Calu3 (cell line): ENCODE measurements at regions not wholly inside any gene's neighbourhood (a gene's known extent, or its start where the extent isn't known, plus 50 kb on each side); places are given as distances from the start of the nearest gene placed in this dataset.

ENCODE experiments used
- BruUV-seq: library from RNA; stranded (reverse); fragments of 400-500 nt; replicated peaks from 2 replicates; lab custom pipeline; 2021; lab: Mats Ljungman, UMichigan
- CTCF ChIA-PET: fragments of 300-600 bp; sonication (Branson Sonifier 250); formaldehyde crosslinking; loops from one replicate; lab custom pipeline; 2022; ENCODE audit warnings: antibody characterized with exemption; lab: Charles Lee
- DNase-seq: peaks from one replicate; pipeline ENCODE4 v3.0.0; 2022
- H3K27ac Mint-ChIP-seq: one replicate; pipeline ENCODE4 v1.8.0; 2022; ENCODE audit warnings: mixed read lengths; ENCODE audit not compliant: unreplicated experiment
- H3K27me3 Mint-ChIP-seq: one replicate; pipeline ENCODE4 v1.8.0; 2022; ENCODE audit warnings: mixed read lengths; ENCODE audit not compliant: unreplicated experiment
- H3K36me3 Mint-ChIP-seq: one replicate; pipeline ENCODE4 v1.8.0; 2022; ENCODE audit warnings: mild to moderate bottlenecking, moderate library complexity, mixed read lengths; ENCODE audit not compliant: insufficient read depth, unreplicated experiment
- H3K4me1 Mint-ChIP-seq: one replicate; pipeline ENCODE4 v1.8.0; 2022; ENCODE audit warnings: mild to moderate bottlenecking, low read depth, mixed read lengths; ENCODE audit not compliant: unreplicated experiment
- H3K4me3 Mint-ChIP-seq: one replicate; pipeline ENCODE4 v1.8.0; 2022; ENCODE audit warnings: mild to moderate bottlenecking, low read depth, moderate library complexity, mixed read lengths; ENCODE audit not compliant: unreplicated experiment
- H3K9me3 Mint-ChIP-seq: one replicate; pipeline ENCODE4 v1.8.0; 2022; ENCODE audit warnings: low read depth, mixed read lengths; ENCODE audit not compliant: unreplicated experiment
- CTCF ChIP-seq: fragments of 200-600 bp; IDR thresholded peaks from one replicate; pipeline ENCODE4 v1.8.0; 2022; ENCODE audit warnings: antibody characterized with exemption; ENCODE audit not compliant: unreplicated experiment
- intact Hi-C: fragments of 100-400 bp; cut with micrococcal nuclease; formaldehyde crosslinking; loops from one replicate; pipeline ENCODE4 v1.10.0; 2022; ENCODE audit not compliant: unreplicated experiment

- intact Hi-C loops, result loop anchor here (10.0 kb wide), 1 partner anchor 157 kb away; no protein-coding TSS in a partner anchor
- H3K9me3 Mint-ChIP-seq, result no peaks in the 10 kb centered on the region
- no peak for TF ChIP-seq CTCF
- H3K27ac Mint-ChIP-seq, result no peak overlapping the region
- no TSS peak for BruUV-seq
- no peaks in the 10 kb centered on the region for H3K27me3 Mint-ChIP-seq
- H3K4me1 Mint-ChIP-seq, result peaks cover 8% of the 10 kb centered on the region
- H3K36me3 Mint-ChIP-seq, result no peaks in the 10 kb centered on the region
- DNase-seq, result no peak
- no peak overlapping the region for H3K4me3 Mint-ChIP-seq
- CTCF ChIA-PET, result no interaction called here
Measured at GRCh38 chr9:85421641-85422040, 320.1 kb downstream of the AGTPBP1 start.

- BruUV-seq, result no TSS peak
- no peaks in the 10 kb centered on the region for H3K9me3 Mint-ChIP-seq
- H3K4me3 Mint-ChIP-seq, result no peak overlapping the region
- no peak for TF ChIP-seq CTCF
- no peak for DNase-seq
- H3K27me3 Mint-ChIP-seq, result peaks cover 1% of the 10 kb centered on the region
- H3K36me3 Mint-ChIP-seq, result no peaks in the 10 kb centered on the region
- H3K27ac Mint-ChIP-seq, result no peak overlapping the region
- intact Hi-C loops, result loop anchor here (10.0 kb wide), 1 partner anchor 156 kb away; no protein-coding TSS in a partner anchor
- peaks cover 8% of the 10 kb centered on the region for H3K4me1 Mint-ChIP-seq
- CTCF ChIA-PET, result no interaction called here
Measured at GRCh38 chr9:85420750-85421149, 321.0 kb downstream of the AGTPBP1 start.

- Mint-ChIP-seq H3K27me3 (peaks cover 32% of the 10 kb centered on the region), H3K4me3 (no peak overlapping the region), H3K36me3 (no peaks in the 10 kb centered on the region), H3K4me1 (no peaks in the 10 kb centered on the region), H3K9me3 (no peaks in the 10 kb centered on the region), H3K27ac (no peak overlapping the region)
- BruUV-seq, result no TSS peak
- no peak for TF ChIP-seq CTCF
- DNase-seq, result no peak
- CTCF ChIA-PET, result no interaction called here
- intact Hi-C loops, result no loop called here
Measured at GRCh38 chr9:85417674-85418073, 324.1 kb downstream of the AGTPBP1 start.

- H3K27me3 Mint-ChIP-seq, result peaks cover 32% of the 10 kb centered on the region
- DNase-seq, result no peak
- H3K4me1 Mint-ChIP-seq, result no peaks in the 10 kb centered on the region
- no peaks in the 10 kb centered on the region for H3K36me3 Mint-ChIP-seq
- no peak overlapping the region for H3K4me3 Mint-ChIP-seq
- no peak overlapping the region for H3K27ac Mint-ChIP-seq
- CTCF ChIA-PET, result no interaction called here
- H3K9me3 Mint-ChIP-seq, result no peaks in the 10 kb centered on the region
- BruUV-seq, result no TSS peak
- intact Hi-C loops, result no loop called here
- TF ChIP-seq CTCF, result no peak
Measured at GRCh38 chr9:85416715-85417114, 325.0 kb downstream of the AGTPBP1 start.
